ENCODE measurements at regions not wholly inside any gene's neighbourhood (a gene's known extent, or its start where the extent isn't known, plus 50 kb on each side); places are given as distances from the start of the nearest gene placed in this dataset.

GRCh38 chr5:135087950-135088349, 53.9 kb upstream of the PITX1 start:
- DNase-seq: no peak

- no peak for DNase-seq
Measured at GRCh38 chr5:135085936-135086725, 52.1 kb upstream of the PITX1 start.

GRCh38 chr5:135085133-135085935, 51.3 kb upstream of the PITX1 start:
- peak; percentile 9 for DNase-seq

Data from fibroblast of skin of back (primary cell).